ENCODE measurements at regions not wholly inside any gene's neighbourhood (a gene's known extent, or its start where the extent isn't known, plus 50 kb on each side); places are given as distances from the start of the nearest gene placed in this dataset.
"Not testable (repeated sequence)": the region's sequence is repeated elsewhere in the genome, so short reads cannot be mapped to it uniquely, and the experiment has no call there.

DNA sequence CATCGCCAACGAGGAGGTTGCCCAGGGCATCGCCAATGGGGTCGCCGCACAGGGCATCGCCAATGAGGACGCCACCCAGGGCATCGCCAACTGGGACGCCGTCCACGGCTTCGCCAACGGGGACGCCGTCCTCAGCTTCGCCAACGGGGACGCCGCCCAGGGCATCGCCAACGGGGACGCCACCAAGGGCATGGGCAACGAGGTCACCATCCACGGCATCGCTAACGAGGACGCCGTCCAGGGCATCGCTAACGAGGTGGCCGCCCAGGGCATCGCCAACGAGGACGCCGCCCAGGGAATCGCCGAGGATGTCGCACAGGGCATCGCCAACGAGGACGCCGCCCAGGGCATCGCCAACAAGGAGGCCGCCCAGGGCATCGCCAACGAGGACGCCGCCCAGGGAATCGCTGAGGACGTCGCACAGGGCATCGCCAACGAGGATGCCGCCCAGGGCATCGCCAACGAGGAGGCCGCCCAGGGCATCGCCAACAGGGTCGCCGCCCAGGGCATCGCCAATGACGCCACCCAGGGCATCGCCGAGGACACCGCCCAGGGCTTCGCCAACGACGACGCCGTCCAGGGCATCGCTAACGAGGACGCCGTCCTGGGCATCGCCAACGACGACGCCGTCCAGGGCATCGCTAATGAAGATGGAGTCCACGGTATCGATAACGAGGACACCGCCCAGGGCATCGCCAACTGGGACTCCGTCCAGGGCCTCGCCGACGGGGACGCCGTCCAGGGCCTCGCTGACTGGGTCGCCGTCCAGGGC is 945.7 kb downstream of the TUBA3C start:
- peaks cover 57% of the 10 kb centered on the region for H3K9me3 Mint-ChIP-seq

DNA sequence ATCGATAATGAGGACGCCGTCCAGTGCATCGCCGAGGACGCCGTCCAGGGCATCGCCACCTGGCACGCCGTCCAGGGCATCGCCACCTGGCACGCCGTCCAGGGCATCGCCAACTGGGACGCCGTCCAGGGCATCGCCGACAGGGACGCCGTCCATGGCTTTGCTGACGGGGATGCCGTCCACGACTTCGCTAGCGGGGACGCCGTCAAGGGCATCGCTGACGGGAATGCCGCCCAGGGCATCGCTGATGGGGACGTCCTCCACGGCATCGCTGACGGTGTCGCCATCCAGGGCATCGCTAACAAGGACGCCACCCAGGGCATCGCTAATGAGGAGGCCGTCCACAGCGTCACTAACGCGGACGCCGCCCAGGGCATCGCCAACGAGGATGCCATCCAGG is 946.5 kb downstream of the TUBA3C start:
- Mint-ChIP-seq H3K4me3 (no peak overlapping the region), H3K4me1 (no peaks in the 10 kb centered on the region), H3K9me3 (peaks cover 61% of the 10 kb centered on the region)

More for the DNA sequence above, 945.7 kb downstream of the TUBA3C start:
- no peaks in the 10 kb centered on the region for H3K4me1 Mint-ChIP-seq
- no peak overlapping the region for H3K27ac Mint-ChIP-seq
- TF ChIP-seq, protein P1, sequence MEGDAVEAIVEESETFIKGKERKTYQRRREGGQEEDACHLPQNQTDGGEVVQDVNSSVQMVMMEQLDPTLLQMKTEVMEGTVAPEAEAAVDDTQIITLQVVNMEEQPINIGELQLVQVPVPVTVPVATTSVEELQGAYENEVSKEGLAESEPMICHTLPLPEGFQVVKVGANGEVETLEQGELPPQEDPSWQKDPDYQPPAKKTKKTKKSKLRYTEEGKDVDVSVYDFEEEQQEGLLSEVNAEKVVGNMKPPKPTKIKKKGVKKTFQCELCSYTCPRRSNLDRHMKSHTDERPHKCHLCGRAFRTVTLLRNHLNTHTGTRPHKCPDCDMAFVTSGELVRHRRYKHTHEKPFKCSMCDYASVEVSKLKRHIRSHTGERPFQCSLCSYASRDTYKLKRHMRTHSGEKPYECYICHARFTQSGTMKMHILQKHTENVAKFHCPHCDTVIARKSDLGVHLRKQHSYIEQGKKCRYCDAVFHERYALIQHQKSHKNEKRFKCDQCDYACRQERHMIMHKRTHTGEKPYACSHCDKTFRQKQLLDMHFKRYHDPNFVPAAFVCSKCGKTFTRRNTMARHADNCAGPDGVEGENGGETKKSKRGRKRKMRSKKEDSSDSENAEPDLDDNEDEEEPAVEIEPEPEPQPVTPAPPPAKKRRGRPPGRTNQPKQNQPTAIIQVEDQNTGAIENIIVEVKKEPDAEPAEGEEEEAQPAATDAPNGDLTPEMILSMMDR (IDR thresholded peaks at IDR 0.05): no peak
- no peak overlapping the region for H3K4me3 Mint-ChIP-seq
- H3K27me3 Mint-ChIP-seq (ENCODE audit: low read depth, poor library complexity): no peaks in the 10 kb centered on the region
- DNase-seq: no peak
- peaks cover 4% of the 10 kb centered on the region for H3K36me3 Mint-ChIP-seq (ENCODE audit: low read depth)

DNA sequence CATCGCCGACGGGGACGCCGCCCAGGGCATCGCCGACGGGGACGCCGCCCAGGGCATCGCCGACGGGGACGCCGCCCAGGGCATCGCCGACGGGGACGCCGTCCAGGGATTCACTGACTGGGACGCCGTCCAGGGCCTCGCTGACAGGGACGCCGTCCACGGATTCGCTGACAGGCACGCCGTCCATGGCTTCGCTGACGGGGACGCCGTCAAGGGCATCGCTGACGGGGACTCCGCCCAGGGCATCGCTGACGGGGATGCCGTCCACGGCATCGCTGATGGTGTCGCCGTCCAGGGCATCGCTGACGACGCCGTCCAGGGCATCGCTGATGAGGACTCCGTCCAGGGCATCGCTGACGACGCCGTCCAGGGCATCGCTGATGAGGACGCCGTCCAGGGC is 947.2 kb downstream of the TUBA3C start:
- not testable (repeated sequence) for H3K4me3 Mint-ChIP-seq; H3K27me3 Mint-ChIP-seq (ENCODE audit: low read depth, poor library complexity); H3K27ac Mint-ChIP-seq; H3K4me1 Mint-ChIP-seq; DNase-seq; H3K36me3 Mint-ChIP-seq (ENCODE audit: low read depth)
- H3K9me3 Mint-ChIP-seq: peaks cover 55% of the 10 kb centered on the region

More for the DNA sequence above, 946.5 kb downstream of the TUBA3C start:
- TF ChIP-seq, protein P1 (IDR thresholded peaks at IDR 0.05): no peak
- no peak for DNase-seq
- Mint-ChIP-seq H3K27me3 (ENCODE audit: low read depth, poor library complexity) (no peaks in the 10 kb centered on the region), H3K36me3 (ENCODE audit: low read depth) (peaks cover 4% of the 10 kb centered on the region), H3K27ac (no peak overlapping the region)

GRCh38 chr13:18233783-18234299 is 947.8 kb downstream of the TUBA3C start:
- peaks cover 49% of the 10 kb centered on the region for H3K9me3 Mint-ChIP-seq

GRCh38 chr13:18232994-18233782 is 948.4 kb downstream of the TUBA3C start:
- no peak overlapping the region for H3K4me3 Mint-ChIP-seq
- DNase-seq: no peak
- H3K36me3 Mint-ChIP-seq (ENCODE audit: low read depth): no peaks in the 10 kb centered on the region
- H3K27ac Mint-ChIP-seq: no peak overlapping the region
- H3K4me1 Mint-ChIP-seq: no peaks in the 10 kb centered on the region
- H3K9me3 Mint-ChIP-seq: peaks cover 43% of the 10 kb centered on the region
- no peaks in the 10 kb centered on the region for H3K27me3 Mint-ChIP-seq (ENCODE audit: low read depth, poor library complexity)
- TF ChIP-seq, protein P1 (IDR thresholded peaks at IDR 0.05): no peak

More at GRCh38 chr13:18233783-18234299, 947.8 kb downstream of the TUBA3C start:
- peaks cover 2% of the 10 kb centered on the region for H3K36me3 Mint-ChIP-seq (ENCODE audit: low read depth)
- TF ChIP-seq, protein P1 (IDR thresholded peaks at IDR 0.05): no peak
- no peaks in the 10 kb centered on the region for H3K27me3 Mint-ChIP-seq (ENCODE audit: low read depth, poor library complexity)
- no peak overlapping the region for H3K27ac Mint-ChIP-seq
- H3K4me1 Mint-ChIP-seq: no peaks in the 10 kb centered on the region
- no peak overlapping the region for H3K4me3 Mint-ChIP-seq
- no peak for DNase-seq

DNA sequence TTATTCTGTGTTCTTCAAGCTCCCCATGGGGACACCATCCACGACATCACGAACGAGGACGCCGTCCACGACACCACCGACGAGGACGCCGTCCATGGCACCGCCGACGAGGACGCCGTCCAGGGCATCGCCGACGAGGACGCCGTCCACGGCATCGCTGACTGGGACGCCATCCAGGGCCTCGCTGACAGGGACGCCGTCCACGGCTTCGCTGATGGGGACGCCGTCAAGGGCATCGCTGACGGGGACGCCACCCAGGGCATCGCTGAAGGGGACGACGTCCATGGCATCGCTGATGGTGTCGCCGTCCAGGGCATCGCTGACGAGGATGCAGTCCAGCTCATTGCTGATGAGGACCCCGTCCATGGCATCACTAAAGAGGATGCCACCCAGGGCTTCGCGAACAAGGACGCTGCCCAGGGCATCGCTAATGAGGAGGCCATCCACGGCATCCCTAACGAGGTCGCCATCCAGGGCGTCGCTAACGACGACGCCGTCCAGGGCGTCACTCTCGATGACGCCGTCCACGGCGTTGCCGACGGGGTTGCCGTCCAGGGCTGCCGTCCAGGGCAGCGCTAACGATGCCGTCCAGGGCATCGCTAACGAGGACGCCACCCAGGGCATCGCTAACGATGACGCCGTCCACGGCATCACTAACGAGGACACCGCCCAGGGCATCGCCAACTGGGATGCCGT is 949.2 kb downstream of the TUBA3C start:
- no peaks in the 10 kb centered on the region for H3K36me3 Mint-ChIP-seq (ENCODE audit: low read depth)
- H3K27ac Mint-ChIP-seq: no peak overlapping the region
- H3K27me3 Mint-ChIP-seq (ENCODE audit: low read depth, poor library complexity): no peaks in the 10 kb centered on the region
- TF ChIP-seq, protein P1 (IDR thresholded peaks at IDR 0.05): no peak
- H3K4me1 Mint-ChIP-seq: no peaks in the 10 kb centered on the region
- DNase-seq: no peak
- peaks cover 46% of the 10 kb centered on the region for H3K9me3 Mint-ChIP-seq
- no peak overlapping the region for H3K4me3 Mint-ChIP-seq

- not testable (repeated sequence) for DNase-seq; H3K4me3 Mint-ChIP-seq; H3K27ac Mint-ChIP-seq; H3K4me1 Mint-ChIP-seq; H3K27me3 Mint-ChIP-seq (ENCODE audit: low read depth, poor library complexity); H3K36me3 Mint-ChIP-seq (ENCODE audit: low read depth)
- peaks cover 68% of the 10 kb centered on the region for H3K9me3 Mint-ChIP-seq
These were observed 957.2 kb downstream of the TUBA3C start for GRCh38 chr13:18224411-18224810.

- not testable (repeated sequence) for H3K27me3 Mint-ChIP-seq (ENCODE audit: low read depth, poor library complexity); DNase-seq; H3K4me3 Mint-ChIP-seq; H3K4me1 Mint-ChIP-seq; H3K27ac Mint-ChIP-seq
- Mint-ChIP-seq H3K9me3 (peaks cover 64% of the 10 kb centered on the region), H3K36me3 (ENCODE audit: low read depth) (peaks cover 11% of the 10 kb centered on the region)
These were observed 966.9 kb downstream of the TUBA3C start for GRCh38 chr13:18214689-18215088.
